ENCODE measurements at regions not wholly inside any gene's neighbourhood (a gene's known extent, or its start where the extent isn't known, plus 50 kb on each side); places are given as distances from the start of the nearest gene placed in this dataset.

- Histone ChIP-seq H3K27ac (ENCODE audit: low read depth in 2 of 2, low read length in 1 of 2) (peak overlapping the region in 1 of 2 experiments; percentile 95; a peak in 2 of 4 replicates), H3K9ac (peak overlapping the region; percentile 45; the same call in 1 of the 2 replicates), H4K20me1 (ENCODE audit: insufficient read depth) (no peaks in the 10 kb centered on the region), H3K4me1 (ENCODE audit: control insufficient read depth in 1 of 2, insufficient read depth in 2 of 2, low read depth in 1 of 2, low read length in 1 of 2) (peaks cover 2 to 24% of the 10 kb centered on the region in 2 experiments; a peak in 3 of 4 replicates), H3K4me2 (peak overlapping the region; percentile 37; the same call in 1 of the 2 replicates), H3K36me3 (replicated peaks in 1 of 2; ENCODE audit: control insufficient read depth in 1 of 2, insufficient read depth in 2 of 2, low read length in 1 of 2) (no peaks in the 10 kb centered on the region), H3K27me3 (ENCODE audit: insufficient read depth) (no peaks in the 10 kb centered on the region), H3F3A (replicated peaks; ENCODE audit: insufficient read depth) (peaks cover 27% of the 10 kb centered on the region), H2AFZ (ENCODE audit: low read depth) (no peak overlapping the region), H3K9me3 (no peaks in the 10 kb centered on the region), H3K4me3 (ENCODE audit: low read depth in 2 of 2, low read length in 1 of 2) (no peak overlapping the region), H3K79me2 (ENCODE audit: insufficient read depth) (no peaks in the 10 kb centered on the region), H3K9me2 (no peaks in the 10 kb centered on the region)
- CTCF ChIA-PET = no interaction called here
- POLR2A ChIA-PET = no interaction called here
- no peak for DNase-seq
- WGBS (ENCODE audit: low lambda C conversion rate) = 89% methylated on average over 12 of the region's 25 CpGs
- TF ChIP-seq USF1 (IDR thresholded peaks at IDR 0.05; ENCODE audit: borderline replicate concordance, low read depth) = 0 out of 2 replicates have a peak, but pooled peaks have one; percentile 23
- TF ChIP-seq GATA2 (CRISPR knock-in tag; IDR thresholded peaks at IDR 0.05) = no peak
- TF ChIP-seq NFIC (IDR thresholded peaks at IDR 0.05; ENCODE audit: borderline replicate concordance) = peak; percentile 60
- TF ChIP-seq EP300 (IDR thresholded peaks at IDR 0.05; ENCODE audit: borderline replicate concordance in 1 of 2, low read depth in 1 of 2, low read length in 1 of 2) = peak; percentile 30 to 91; a peak in 3 of 4 replicates
- peak; percentile 60; the same call in 1 of the 2 replicates for TF ChIP-seq ZBTB33 (IDR thresholded peaks at IDR 0.05; ENCODE audit: borderline replicate concordance, low read depth)
- no peak; the same call in 1 of the 2 replicates for TF ChIP-seq ELF1 (IDR thresholded peaks at IDR 0.05)
- no peak for TF ChIP-seq USF2 (IDR thresholded peaks at IDR 0.05; ENCODE audit: borderline replicate concordance, low read depth, low read length)
- peak; percentile 74; the same call in 1 of the 2 replicates for TF ChIP-seq TEAD4 (IDR thresholded peaks at IDR 0.05; ENCODE audit: borderline replicate concordance, insufficient read depth)
- TF ChIP-seq RXRA (IDR thresholded peaks at IDR 0.05; ENCODE audit: borderline replicate concordance, low read depth) = 0 out of 2 replicates have a peak, but pooled peaks have one; percentile 55
- TF ChIP-seq REST (IDR thresholded peaks at IDR 0.05; ENCODE audit: low read depth, low read length) = no peak
- peak; percentile 90 for TF ChIP-seq JUND (IDR thresholded peaks at IDR 0.05)
- TF ChIP-seq TCF12 (IDR thresholded peaks at IDR 0.05) = peak; percentile 89
- TF ChIP-seq YY1 (IDR thresholded peaks at IDR 0.05; ENCODE audit: low read depth) = peak; percentile 48; the same call in 1 of the 2 replicates
- TF ChIP-seq TAF1 (IDR thresholded peaks at IDR 0.05; ENCODE audit: borderline replicate concordance, low read depth, low read length) = no peak
- peak; percentile 97 for TF ChIP-seq MAX (IDR thresholded peaks at IDR 0.05; ENCODE audit: low read depth)
- TF ChIP-seq CHD2 (IDR thresholded peaks at IDR 0.05; ENCODE audit: low read length, partially characterized antibody) = no peak
- no peak for TF ChIP-seq FOXJ3 (CRISPR knock-in tag; IDR thresholded peaks at IDR 0.05)
- TF ChIP-seq FOSL2 (IDR thresholded peaks at IDR 0.05; ENCODE audit: borderline replicate concordance, low read depth) = peak; percentile 95
- TF ChIP-seq MEF2A (IDR thresholded peaks at IDR 0.05; ENCODE audit: borderline replicate concordance, low read depth) = peak; percentile 31; the same call in 1 of the 2 replicates
- no peak for TF ChIP-seq RAD21 (IDR thresholded peaks at IDR 0.05; ENCODE audit: low read length)
- TF ChIP-seq POLR2AphosphoS5 (IDR thresholded peaks at IDR 0.05; ENCODE audit: low read depth, low read length) = peak; percentile 48; the same call in 1 of the 2 replicates
- TF ChIP-seq FOXM1 (IDR thresholded peaks at IDR 0.05; ENCODE audit: low read depth) = no peak
- peak; percentile 83 for TF ChIP-seq PBX3 (IDR thresholded peaks at IDR 0.05)
Measured at GRCh38 chr10:3538656-3539531, 246.1 kb downstream of the KLF6 start.

Measured in SK-N-SH (cell line).